ENCODE measurements at regions not wholly inside any gene's neighbourhood (a gene's known extent, or its start where the extent isn't known, plus 50 kb on each side); places are given as distances from the start of the nearest gene placed in this dataset.

- H3K4me3 Mint-ChIP-seq, result no peak overlapping the region
- H3K27me3 Mint-ChIP-seq (ENCODE audit: low read depth), result no peaks in the 10 kb centered on the region
- no peaks in the 10 kb centered on the region for H3K9me3 Mint-ChIP-seq
- peaks cover 77% of the 10 kb centered on the region for H3K4me1 Mint-ChIP-seq
- no peak for TF ChIP-seq CTCF (conservative IDR thresholded peaks at IDR 0.05)
- no peak for DNase-seq (ENCODE audit: low read depth, low spot score)
- H3K36me3 Mint-ChIP-seq (ENCODE audit: low read depth), result no peaks in the 10 kb centered on the region
- H3K27ac Mint-ChIP-seq (ENCODE audit: unreplicated experiment), result no peak overlapping the region
Observed at GRCh38 chr9:81822301-81822865, 105.8 kb upstream of the SPATA31D4 start.

GRCh38 chr9:81822967-81823366, 105.3 kb upstream of the SPATA31D4 start:
- H3K9me3 Mint-ChIP-seq, result no peaks in the 10 kb centered on the region
- no peak for TF ChIP-seq CTCF (conservative IDR thresholded peaks at IDR 0.05)
- H3K4me1 Mint-ChIP-seq, result peaks cover 77% of the 10 kb centered on the region
- H3K27ac Mint-ChIP-seq (ENCODE audit: unreplicated experiment), result no peak overlapping the region
- H3K27me3 Mint-ChIP-seq (ENCODE audit: low read depth), result no peaks in the 10 kb centered on the region
- H3K4me3 Mint-ChIP-seq, result no peak overlapping the region
- no peaks in the 10 kb centered on the region for H3K36me3 Mint-ChIP-seq (ENCODE audit: low read depth)
- no peak for DNase-seq (ENCODE audit: low read depth, low spot score)

- Mint-ChIP-seq H3K9me3 (no peaks in the 10 kb centered on the region), H3K4me3 (no peak overlapping the region), H3K27ac (ENCODE audit: unreplicated experiment) (no peak overlapping the region), H3K4me1 (peaks cover 73% of the 10 kb centered on the region), H3K27me3 (ENCODE audit: low read depth) (no peaks in the 10 kb centered on the region), H3K36me3 (ENCODE audit: low read depth) (no peaks in the 10 kb centered on the region)
- no peak for TF ChIP-seq CTCF (conservative IDR thresholded peaks at IDR 0.05)
- no peak for DNase-seq (ENCODE audit: low read depth, low spot score)
Observed at GRCh38 chr9:81823672-81824554, 104.3 kb upstream of the SPATA31D4 start.

GRCh38 chr9:81824802-81825730, 103.2 kb upstream of the SPATA31D4 start:
- Mint-ChIP-seq H3K27me3 (ENCODE audit: low read depth) (no peaks in the 10 kb centered on the region), H3K4me1 (peaks cover 70% of the 10 kb centered on the region), H3K4me3 (no peak overlapping the region), H3K27ac (ENCODE audit: unreplicated experiment) (peak overlapping the region; percentile 81), H3K9me3 (no peaks in the 10 kb centered on the region), H3K36me3 (ENCODE audit: low read depth) (no peaks in the 10 kb centered on the region)
- no peak for DNase-seq (ENCODE audit: low read depth, low spot score)
- TF ChIP-seq CTCF (conservative IDR thresholded peaks at IDR 0.05), result no peak

GRCh38 chr9:81825846-81826516, 102.2 kb upstream of the SPATA31D4 start:
- no peak for DNase-seq (ENCODE audit: low read depth, low spot score)
- no peaks in the 10 kb centered on the region for H3K27me3 Mint-ChIP-seq (ENCODE audit: low read depth)
- no peak overlapping the region for H3K4me3 Mint-ChIP-seq
- H3K27ac Mint-ChIP-seq (ENCODE audit: unreplicated experiment), result peak overlapping the region; percentile 90
- TF ChIP-seq CTCF (conservative IDR thresholded peaks at IDR 0.05), result no peak
- H3K4me1 Mint-ChIP-seq, result peaks cover 61% of the 10 kb centered on the region
- H3K36me3 Mint-ChIP-seq (ENCODE audit: low read depth), result no peaks in the 10 kb centered on the region
- H3K9me3 Mint-ChIP-seq, result no peaks in the 10 kb centered on the region

Measured in neural crest cell (in vitro differentiated cells).